HFFc6 (cell line): ENCODE measurements at regions not wholly inside any gene's neighbourhood (a gene's known extent, or its start where the extent isn't known, plus 50 kb on each side); places are given as distances from the start of the nearest gene placed in this dataset.

ENCODE experiments used
- DNase-seq: peaks from one replicate; pipeline ENCODE4 v3.0.0-alpha.2; 2018
- H3K27ac Mint-ChIP-seq: 2 replicates; pipeline ENCODE4 v1.8.0; 2020; ENCODE audit warnings: mild to moderate bottlenecking, mixed read lengths
- H3K27me3 Mint-ChIP-seq: 2 replicates; pipeline ENCODE4 v1.8.0; 2021; ENCODE audit warnings: mild to moderate bottlenecking, moderate library complexity, mixed read lengths; ENCODE audit not compliant: insufficient read depth
- H3K36me3 Mint-ChIP-seq: 2 replicates; pipeline ENCODE4 v1.8.0; 2021; ENCODE audit warnings: low read depth, mixed read lengths
- H3K4me1 Mint-ChIP-seq: 2 replicates; pipeline ENCODE4 v1.8.0; 2020; ENCODE audit warnings: low read depth, mixed read lengths
- H3K4me3 Mint-ChIP-seq: 2 replicates; pipeline ENCODE4 v1.8.0; 2020; ENCODE audit warnings: mild to moderate bottlenecking, moderate library complexity, mixed read lengths
- H3K9me3 Mint-ChIP-seq: 2 replicates; pipeline ENCODE4 v1.8.0; 2020; ENCODE audit warnings: mild to moderate bottlenecking, mixed read lengths
- TF ChIP-seq, protein P1 (sequence below): fragments of 200-600 bp; sonication (generic); IDR thresholded peaks from 2 replicates; pipeline ENCODE4 v1.5.0; 2021; ENCODE audit warnings: antibody characterized with exemption, mild to moderate bottlenecking

DNA sequence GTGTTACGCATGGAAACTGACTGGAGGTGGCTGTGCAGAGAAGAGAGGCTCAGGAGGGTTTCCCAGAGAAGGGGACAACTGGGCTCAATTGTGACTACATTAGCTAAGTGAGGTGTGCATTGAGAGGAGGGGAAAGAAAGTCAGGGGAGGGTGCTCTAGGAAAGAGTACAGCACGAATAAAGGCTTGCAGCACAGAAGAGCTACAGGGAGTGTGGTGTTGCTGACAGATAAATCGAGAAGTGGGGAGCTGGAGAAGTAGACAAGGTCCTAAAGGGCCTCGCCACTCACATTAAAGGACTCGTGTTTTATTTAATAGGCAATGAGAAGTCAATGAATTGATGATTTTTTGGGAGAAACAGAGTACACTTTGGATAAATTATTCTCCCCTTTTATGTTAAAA is 65.7 kb upstream of the CTAGE1 start:
- H3K4me1 Mint-ChIP-seq: peaks cover 23% of the 10 kb centered on the region
- no peak overlapping the region for H3K4me3 Mint-ChIP-seq
- H3K27me3 Mint-ChIP-seq: no peaks in the 10 kb centered on the region; the same call in none of the 2 replicates
- TF ChIP-seq, protein P1, sequence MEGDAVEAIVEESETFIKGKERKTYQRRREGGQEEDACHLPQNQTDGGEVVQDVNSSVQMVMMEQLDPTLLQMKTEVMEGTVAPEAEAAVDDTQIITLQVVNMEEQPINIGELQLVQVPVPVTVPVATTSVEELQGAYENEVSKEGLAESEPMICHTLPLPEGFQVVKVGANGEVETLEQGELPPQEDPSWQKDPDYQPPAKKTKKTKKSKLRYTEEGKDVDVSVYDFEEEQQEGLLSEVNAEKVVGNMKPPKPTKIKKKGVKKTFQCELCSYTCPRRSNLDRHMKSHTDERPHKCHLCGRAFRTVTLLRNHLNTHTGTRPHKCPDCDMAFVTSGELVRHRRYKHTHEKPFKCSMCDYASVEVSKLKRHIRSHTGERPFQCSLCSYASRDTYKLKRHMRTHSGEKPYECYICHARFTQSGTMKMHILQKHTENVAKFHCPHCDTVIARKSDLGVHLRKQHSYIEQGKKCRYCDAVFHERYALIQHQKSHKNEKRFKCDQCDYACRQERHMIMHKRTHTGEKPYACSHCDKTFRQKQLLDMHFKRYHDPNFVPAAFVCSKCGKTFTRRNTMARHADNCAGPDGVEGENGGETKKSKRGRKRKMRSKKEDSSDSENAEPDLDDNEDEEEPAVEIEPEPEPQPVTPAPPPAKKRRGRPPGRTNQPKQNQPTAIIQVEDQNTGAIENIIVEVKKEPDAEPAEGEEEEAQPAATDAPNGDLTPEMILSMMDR: no peak
- H3K9me3 Mint-ChIP-seq: no peaks in the 10 kb centered on the region
- no peaks in the 10 kb centered on the region for H3K36me3 Mint-ChIP-seq
- DNase-seq: no peak
- no peak overlapping the region for H3K27ac Mint-ChIP-seq

DNA sequence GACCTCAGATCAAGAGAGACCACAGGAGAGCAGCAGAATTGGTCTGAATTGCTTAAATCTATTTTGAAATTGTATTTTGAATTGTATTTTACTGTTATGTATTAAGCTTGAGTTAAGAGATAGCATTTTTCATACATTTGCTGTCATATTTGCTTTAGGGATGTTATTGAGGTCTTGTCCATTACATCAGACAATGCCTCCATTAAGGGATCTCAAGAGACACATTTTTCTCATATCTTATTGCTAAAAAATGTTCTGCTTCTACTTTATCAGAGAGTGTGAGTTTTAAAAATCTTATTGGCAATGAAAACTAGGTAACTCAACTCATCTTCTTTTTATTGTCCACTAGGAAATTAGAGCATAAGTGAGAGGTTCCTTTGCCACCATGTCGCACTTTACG is 66.8 kb upstream of the CTAGE1 start:
- TF ChIP-seq, protein P1: no peak

DNA sequence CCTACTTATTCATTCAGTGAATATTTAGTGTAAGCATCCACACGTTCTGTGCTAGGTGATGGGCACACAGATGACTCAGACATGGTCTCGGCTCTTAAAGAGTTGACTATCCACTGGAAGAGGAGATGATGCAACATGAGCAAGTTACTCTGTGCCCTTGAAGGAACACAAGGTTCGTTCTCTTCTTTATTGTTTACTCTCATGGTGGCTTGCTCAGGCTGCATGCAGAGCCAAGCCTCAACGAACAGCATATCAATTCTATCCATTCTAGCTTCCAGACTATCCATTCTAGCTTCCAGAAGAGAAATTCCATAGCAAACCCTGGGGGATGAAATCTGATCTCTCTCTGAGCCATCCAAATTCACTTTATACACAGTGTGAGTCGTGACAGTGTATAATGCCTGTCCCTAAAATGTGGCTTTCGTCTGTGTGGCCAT is 68.1 kb upstream of the CTAGE1 start:
- TF ChIP-seq, protein P1: no peak
- 0 out of 2 replicates have a peak overlapping the region, but pooled peaks have one; percentile 9 for H3K27ac Mint-ChIP-seq
- peaks cover 5% of the 10 kb centered on the region; the same call in 1 of the 2 replicates for H3K9me3 Mint-ChIP-seq
- peak overlapping the region; percentile 11; the same call in 1 of the 2 replicates for H3K4me3 Mint-ChIP-seq
- H3K36me3 Mint-ChIP-seq: peaks cover 6% of the 10 kb centered on the region; the same call in 1 of the 2 replicates
- H3K27me3 Mint-ChIP-seq: no peaks in the 10 kb centered on the region; the same call in 1 of the 2 replicates
- peak; percentile 33 for DNase-seq
- H3K4me1 Mint-ChIP-seq: peaks cover 42% of the 10 kb centered on the region

More for the DNA sequence above, 66.8 kb upstream of the CTAGE1 start:
- no peaks in the 10 kb centered on the region for H3K9me3 Mint-ChIP-seq
- H3K27ac Mint-ChIP-seq: no peak overlapping the region
- no peak for DNase-seq
- no peaks in the 10 kb centered on the region; the same call in none of the 2 replicates for H3K27me3 Mint-ChIP-seq
- H3K4me3 Mint-ChIP-seq: no peak overlapping the region
- H3K4me1 Mint-ChIP-seq: peaks cover 34% of the 10 kb centered on the region
- H3K36me3 Mint-ChIP-seq: no peaks in the 10 kb centered on the region

DNA sequence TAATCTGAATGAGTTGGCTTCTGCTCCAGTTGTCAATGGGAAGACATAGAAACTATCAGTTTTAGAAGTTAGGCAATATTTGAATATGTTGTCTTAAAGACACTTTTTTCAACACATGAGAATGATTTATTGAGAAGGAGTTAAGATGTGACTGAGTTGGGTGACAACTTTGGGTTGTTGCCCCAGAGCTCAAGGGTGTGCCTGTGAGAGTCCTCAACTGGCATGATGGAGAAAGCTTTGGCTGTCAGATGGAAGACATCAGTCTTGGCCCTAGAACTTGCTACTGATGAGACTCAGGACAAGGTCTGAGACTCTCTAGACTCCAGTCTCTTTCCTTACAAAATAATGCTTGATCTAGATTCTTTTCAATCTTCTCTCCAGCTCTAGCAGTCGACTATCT is 69.0 kb upstream of the CTAGE1 start:
- no peak overlapping the region for H3K4me3 Mint-ChIP-seq
- no peak overlapping the region for H3K27ac Mint-ChIP-seq
- TF ChIP-seq, protein P1: no peak
- peaks cover 42% of the 10 kb centered on the region for H3K4me1 Mint-ChIP-seq
- H3K27me3 Mint-ChIP-seq: no peaks in the 10 kb centered on the region; the same call in 1 of the 2 replicates
- H3K36me3 Mint-ChIP-seq: peaks cover 6% of the 10 kb centered on the region
- DNase-seq: no peak
- H3K9me3 Mint-ChIP-seq: peaks cover 5% of the 10 kb centered on the region; the same call in 1 of the 2 replicates

DNA sequence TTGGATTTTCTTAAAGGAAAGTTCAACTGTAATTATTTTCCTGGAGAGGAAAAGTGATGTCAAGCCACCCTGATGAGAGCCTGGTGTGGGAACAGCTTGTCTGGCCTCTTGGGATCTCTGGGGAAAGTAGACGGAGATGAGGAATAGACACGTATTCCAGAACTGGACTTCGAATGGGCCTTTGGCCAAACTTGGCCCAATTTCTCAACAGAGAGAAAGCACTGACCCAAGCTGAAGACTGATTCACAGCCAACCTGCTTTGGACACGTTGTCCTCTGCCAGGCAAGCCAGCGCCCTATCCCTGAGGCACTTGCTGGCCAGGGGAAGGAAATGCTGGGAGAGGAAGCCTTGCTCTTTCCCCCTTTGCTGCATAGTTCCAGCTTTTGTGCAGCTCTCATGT is 70.8 kb upstream of the CTAGE1 start:
- no peak for DNase-seq
- Mint-ChIP-seq H3K27ac (no peak overlapping the region), H3K36me3 (peaks cover 12% of the 10 kb centered on the region)

More for the DNA sequence above, 70.8 kb upstream of the CTAGE1 start:
- TF ChIP-seq, protein P1: no peak
- no peak overlapping the region for H3K4me3 Mint-ChIP-seq
- H3K9me3 Mint-ChIP-seq: peaks cover 5% of the 10 kb centered on the region; the same call in 1 of the 2 replicates
- no peaks in the 10 kb centered on the region; the same call in 1 of the 2 replicates for H3K27me3 Mint-ChIP-seq
- peaks cover 52% of the 10 kb centered on the region for H3K4me1 Mint-ChIP-seq
